Prostate gland (tissue), 2 donors: ENCODE measurements at regions not wholly inside any gene's neighbourhood (a gene's known extent, or its start where the extent isn't known, plus 50 kb on each side); places are given as distances from the start of the nearest gene placed in this dataset.

Experiments used
- CTCF ChIP-seq, 4 experiments: fragments of 200-600 bp in 2 of 4; fragments of 450-650 bp in 2 of 4; sonication (generic) in 2 of 4; IDR thresholded peaks; 1 replicate in 3 of 4; 2 replicates in 1 of 4; pipeline ENCODE4 v1.5.1; 2016 to 2019; ENCODE audit warnings: antibody characterized with exemption in 4 of 4, mild to moderate bottlenecking in 2 of 4, moderate library complexity in 2 of 4
- POLR2A ChIP-seq: fragments of 450-650 bp; IDR thresholded peaks from one replicate; pipeline ENCODE4 v1.6.1; 2016; ENCODE audit warnings: antibody characterized with exemption, mild to moderate bottlenecking
- POLR2AphosphoS5 ChIP-seq: sonication (generic); formaldehyde crosslinking; IDR thresholded peaks from one replicate; pipeline ENCODE4 v1.6.1; 2017; ENCODE audit warnings: antibody characterized with exemption

- no peak for TF ChIP-seq POLR2A
- no peak for TF ChIP-seq CTCF (IDR thresholded peaks at IDR 0.05)
- no peak for TF ChIP-seq POLR2AphosphoS5
Observed at GRCh38 chr11:130582176-130582575, 133.7 kb downstream of the ADAMTS15 start.
